ENCODE measurements at regions not wholly inside any gene's neighbourhood (a gene's known extent, or its start where the extent isn't known, plus 50 kb on each side); places are given as distances from the start of the nearest gene placed in this dataset.
"Not testable (repeated sequence)": the region's sequence is repeated elsewhere in the genome, so short reads cannot be mapped to it uniquely, and the experiment has no call there.

GRCh38 chr5:13640270-13640669, 304.2 kb downstream of the DNAH5 start:
- DNase-seq (ENCODE audit: low spot score) = no peak

- DNase-seq (ENCODE audit: low spot score) = no peak
Measured at GRCh38 chr5:13632676-13633075, 311.8 kb downstream of the DNAH5 start.

- no peak for DNase-seq (ENCODE audit: low spot score)
Measured at GRCh38 chr5:13629218-13629617, 315.3 kb downstream of the DNAH5 start.

GRCh38 chr5:13627673-13628454, 316.6 kb downstream of the DNAH5 start:
- DNase-seq (ENCODE audit: low spot score) = no peak

GRCh38 chr5:13625616-13626198, 318.8 kb downstream of the DNAH5 start:
- DNase-seq (ENCODE audit: low spot score) = no peak

- no peak for DNase-seq (ENCODE audit: low spot score)
Measured at GRCh38 chr5:13624283-13625074, 320.0 kb downstream of the DNAH5 start.

GRCh38 chr5:13613621-13614020, 330.9 kb downstream of the DNAH5 start:
- no peak for DNase-seq (ENCODE audit: low spot score)

- DNase-seq (ENCODE audit: low spot score) = no peak
Measured at GRCh38 chr5:13611604-13612003, 332.9 kb downstream of the DNAH5 start.

GRCh38 chr5:13609504-13609903, 335.0 kb downstream of the DNAH5 start:
- DNase-seq (ENCODE audit: low spot score) = no peak

GRCh38 chr5:13606051-13606450, 338.4 kb downstream of the DNAH5 start:
- no peak for DNase-seq (ENCODE audit: low spot score)

GRCh38 chr5:13601112-13601511, 343.4 kb downstream of the DNAH5 start:
- DNase-seq (ENCODE audit: low spot score) = no peak

GRCh38 chr5:13595978-13596377, 348.5 kb downstream of the DNAH5 start:
- DNase-seq (ENCODE audit: low spot score) = no peak

- DNase-seq (ENCODE audit: low spot score) = no peak
Measured at GRCh38 chr5:13591621-13592020, 352.9 kb downstream of the DNAH5 start.

GRCh38 chr5:13585324-13585723, 359.2 kb downstream of the DNAH5 start:
- DNase-seq (ENCODE audit: low spot score) = no peak

- no peak for DNase-seq (ENCODE audit: low spot score)
Measured at GRCh38 chr5:13581914-13582313, 362.6 kb downstream of the DNAH5 start.

GRCh38 chr5:13581132-13581531, 363.4 kb downstream of the DNAH5 start:
- no peak for DNase-seq (ENCODE audit: low spot score)

GRCh38 chr5:13580058-13580457, 364.4 kb downstream of the DNAH5 start:
- DNase-seq (ENCODE audit: low spot score) = no peak

GRCh38 chr5:13579091-13579490, 365.4 kb downstream of the DNAH5 start:
- DNase-seq (ENCODE audit: low spot score) = not testable (repeated sequence)

- not testable (repeated sequence) for DNase-seq (ENCODE audit: low spot score)
Measured at GRCh38 chr5:13578311-13579039, 366.0 kb downstream of the DNAH5 start.

GRCh38 chr5:13574574-13574973, 369.9 kb downstream of the DNAH5 start:
- no peak for DNase-seq (ENCODE audit: low spot score)

- DNase-seq (ENCODE audit: low spot score) = no peak
Measured at GRCh38 chr5:13572163-13572562, 372.3 kb downstream of the DNAH5 start.

GRCh38 chr5:13569090-13569715, 375.3 kb downstream of the DNAH5 start:
- DNase-seq (ENCODE audit: low spot score) = no peak

Measured in ecto neural progenitor cell (in vitro differentiated cells).